ENCODE measurements at regions not wholly inside any gene's neighbourhood (a gene's known extent, or its start where the extent isn't known, plus 50 kb on each side); places are given as distances from the start of the nearest gene placed in this dataset.

DNA sequence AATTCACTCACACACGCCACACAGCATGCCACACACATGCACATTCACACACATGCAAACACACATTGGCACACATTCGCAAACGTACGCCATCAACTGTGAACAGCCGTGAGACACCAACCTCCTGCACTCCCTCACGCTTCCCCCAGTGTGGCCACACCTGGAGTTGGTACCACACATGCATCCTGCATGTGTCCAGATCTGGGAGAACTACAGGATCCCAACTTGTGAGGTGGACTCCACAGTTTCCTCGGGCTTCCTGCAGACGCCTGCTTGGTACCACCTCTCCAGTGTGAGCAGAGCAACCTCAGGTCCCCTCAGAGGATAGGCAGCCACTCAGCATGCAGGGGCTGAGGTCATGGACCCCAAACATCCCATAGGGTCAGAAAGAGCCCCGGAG, 239.0 kb downstream of the EIPR1 start:
- no peak for DNase-seq (ENCODE audit: low read depth)

DNA sequence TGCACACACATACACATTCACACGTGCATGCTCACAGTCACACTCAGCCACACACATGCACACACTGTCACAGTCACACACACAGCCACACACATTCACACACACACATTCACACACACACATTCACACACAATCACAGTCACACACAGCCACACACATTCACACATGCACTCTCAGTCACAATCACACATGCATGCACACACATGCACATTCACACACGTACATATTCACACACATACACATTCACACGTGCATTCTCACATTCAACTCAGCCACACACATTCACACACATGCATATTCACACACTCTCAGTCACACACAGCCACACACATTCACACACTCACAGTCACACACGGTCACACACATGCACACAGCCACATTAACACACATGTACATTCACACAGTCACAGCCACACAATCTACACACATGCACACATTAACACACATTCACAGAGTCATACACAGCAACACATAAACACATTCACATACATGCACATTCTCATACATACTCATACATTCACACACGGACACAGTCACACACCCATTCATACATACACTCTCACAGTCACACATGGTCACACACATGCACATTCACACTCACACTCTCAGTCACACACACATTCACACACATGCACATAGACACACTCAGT, 239.8 kb downstream of the EIPR1 start:
- no peak for DNase-seq (ENCODE audit: low read depth)

DNA sequence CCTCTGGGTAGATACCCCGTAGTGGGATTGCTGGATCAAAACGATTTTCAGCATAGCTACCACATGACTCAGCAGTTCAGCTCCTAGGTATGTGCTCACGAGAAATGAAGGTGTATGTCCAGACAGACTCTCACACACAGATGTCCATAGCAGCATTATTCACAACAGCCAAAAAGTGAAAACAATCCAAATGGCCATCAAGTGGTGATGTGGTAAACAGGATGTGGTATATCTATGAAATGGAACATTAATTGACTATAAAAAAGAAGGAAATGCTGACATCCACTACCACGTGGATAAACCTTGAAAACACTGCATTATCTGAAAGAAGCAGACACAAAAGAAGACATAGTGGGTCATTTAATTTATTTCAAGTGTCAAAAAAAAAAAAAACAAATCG, 241.9 kb downstream of the EIPR1 start:
- no peak for DNase-seq (ENCODE audit: low read depth)

DNA sequence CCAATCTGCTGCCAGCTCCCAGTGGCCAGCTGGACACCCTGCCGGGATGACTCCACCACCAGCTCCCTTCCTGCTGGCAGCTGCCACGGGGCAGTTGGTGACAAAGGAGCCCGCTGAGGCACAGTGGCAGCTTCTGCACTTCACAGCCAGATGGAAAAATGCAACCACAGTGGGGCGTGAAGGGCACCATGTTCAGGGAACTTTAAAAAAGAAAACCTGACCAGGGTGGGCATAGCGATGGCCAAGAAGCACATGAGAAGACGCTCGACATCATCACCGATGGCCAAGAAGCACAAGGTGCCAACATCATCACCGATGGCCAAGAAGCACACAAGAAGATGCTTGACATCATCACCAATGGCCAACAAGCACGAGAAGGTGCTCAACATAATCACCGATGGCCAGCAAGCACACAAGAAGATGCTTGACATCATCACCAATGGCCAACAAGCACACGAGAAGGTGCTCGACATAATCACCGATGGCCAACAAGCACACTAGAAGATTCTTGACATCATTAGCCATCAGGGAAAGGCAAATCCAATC, 243.5 kb downstream of the EIPR1 start:
- no peak for DNase-seq (ENCODE audit: low read depth)

DNA sequence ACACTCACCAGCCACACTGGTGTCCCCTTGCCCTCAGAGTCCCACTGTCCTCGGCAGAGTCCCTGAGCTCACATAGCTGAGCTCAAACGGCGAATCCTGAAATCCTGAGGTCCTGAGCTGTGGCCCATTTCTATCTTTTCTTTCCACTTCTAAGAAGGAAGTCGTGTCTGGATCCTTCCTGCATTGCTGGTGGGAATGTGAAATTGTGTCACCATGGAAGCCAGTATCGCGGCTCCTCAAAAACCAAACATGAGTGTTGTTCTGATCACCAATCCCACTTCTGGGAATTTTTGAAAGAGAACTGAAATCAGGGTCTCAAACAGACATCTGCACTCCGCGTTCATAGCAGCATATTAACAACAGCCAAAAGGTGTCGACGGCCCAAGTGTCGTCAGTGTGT, 244.7 kb downstream of the EIPR1 start:
- no peak for DNase-seq (ENCODE audit: low read depth)

DNA sequence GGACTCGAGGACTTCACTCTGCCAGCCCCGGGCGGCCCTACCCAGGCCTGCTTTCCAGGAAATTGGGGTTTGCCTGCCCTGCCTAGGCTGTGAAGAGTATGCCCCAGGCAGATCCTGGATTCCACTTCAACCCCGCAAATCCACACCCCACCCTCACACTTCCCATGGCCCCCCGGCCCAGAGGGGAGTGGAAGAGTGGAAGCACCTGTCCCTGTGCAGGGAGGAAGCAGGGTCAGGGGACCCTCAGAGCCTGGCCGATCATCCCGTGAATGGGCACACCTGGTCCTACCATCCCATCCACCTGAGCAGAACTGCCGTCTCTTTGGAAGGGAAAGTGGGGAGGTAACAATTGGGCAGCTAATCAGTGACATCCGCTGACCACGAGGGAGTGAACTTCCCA, 245.2 kb downstream of the EIPR1 start:
- DNase-seq (ENCODE audit: low read depth): no peak

DNA sequence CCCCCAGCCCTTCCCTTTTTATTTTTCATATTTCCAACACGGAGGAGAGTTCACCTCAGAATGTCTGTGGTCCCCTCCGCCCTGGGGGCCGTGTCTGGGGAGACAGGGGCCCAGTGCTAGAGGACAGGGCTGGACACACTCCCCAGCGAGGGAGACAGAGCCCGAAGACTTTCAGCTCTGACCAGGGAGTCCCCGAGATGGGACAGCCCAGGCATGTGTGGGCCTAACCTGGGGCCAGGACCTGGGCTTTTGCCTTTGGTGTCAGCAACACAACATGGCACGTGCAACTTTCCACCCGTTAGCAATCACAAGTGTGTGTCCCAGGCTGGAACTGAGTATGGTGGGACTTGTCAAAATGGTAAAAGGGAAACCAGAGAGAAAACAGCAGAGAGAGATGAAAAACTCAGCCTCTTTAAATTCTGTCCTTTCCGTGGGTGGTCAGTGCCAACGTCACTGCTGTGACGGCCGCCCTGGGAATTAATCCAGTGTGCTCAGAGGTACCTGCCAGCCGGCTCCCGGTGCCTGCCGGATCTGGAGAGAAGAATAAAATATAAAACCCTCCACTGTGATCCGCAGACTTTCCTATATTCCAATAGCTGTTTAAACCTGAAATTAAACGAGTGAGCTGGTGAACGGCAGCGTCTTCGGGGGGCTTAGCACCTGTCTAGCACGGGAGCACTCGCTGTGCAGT, 245.8 kb downstream of the EIPR1 start:
- no peak for DNase-seq (ENCODE audit: low read depth)

DNA sequence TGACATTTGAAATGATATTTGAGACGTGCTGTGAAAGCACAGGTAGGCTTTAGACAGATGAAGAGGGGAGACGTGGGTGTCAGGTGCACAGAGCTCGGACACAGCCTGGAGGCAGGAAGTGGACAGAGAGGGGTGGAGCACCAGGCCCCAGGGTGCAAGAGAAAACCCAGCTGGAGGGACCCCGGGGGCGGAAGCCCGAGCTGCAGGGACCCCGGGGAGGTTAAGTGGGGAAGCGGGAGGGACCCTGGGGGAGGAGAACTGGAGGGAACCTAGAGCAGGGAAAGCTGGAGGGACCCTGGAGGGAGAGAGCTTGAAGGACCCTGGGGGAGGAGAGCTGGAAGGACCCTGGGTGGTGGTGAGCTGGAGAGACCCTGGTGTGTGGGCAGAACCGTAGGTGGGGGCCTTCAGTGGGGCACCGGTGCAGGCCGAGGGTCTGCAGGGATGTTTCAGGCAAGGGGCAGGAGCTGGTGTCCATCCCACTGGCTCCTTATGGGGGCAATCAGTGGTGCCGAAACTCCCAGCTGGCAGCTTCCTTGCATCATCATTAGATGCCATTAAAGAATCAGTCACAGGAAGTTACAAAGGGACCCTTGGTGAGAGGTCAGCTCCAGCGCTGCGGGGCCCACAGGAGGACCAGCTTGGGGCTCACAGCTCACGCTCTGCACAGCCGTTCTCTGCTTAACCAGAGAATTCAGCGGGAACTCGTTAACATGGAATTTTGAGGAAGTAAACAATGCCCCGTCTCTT, 246.6 kb downstream of the EIPR1 start:
- no peak for DNase-seq (ENCODE audit: low read depth)

DNA sequence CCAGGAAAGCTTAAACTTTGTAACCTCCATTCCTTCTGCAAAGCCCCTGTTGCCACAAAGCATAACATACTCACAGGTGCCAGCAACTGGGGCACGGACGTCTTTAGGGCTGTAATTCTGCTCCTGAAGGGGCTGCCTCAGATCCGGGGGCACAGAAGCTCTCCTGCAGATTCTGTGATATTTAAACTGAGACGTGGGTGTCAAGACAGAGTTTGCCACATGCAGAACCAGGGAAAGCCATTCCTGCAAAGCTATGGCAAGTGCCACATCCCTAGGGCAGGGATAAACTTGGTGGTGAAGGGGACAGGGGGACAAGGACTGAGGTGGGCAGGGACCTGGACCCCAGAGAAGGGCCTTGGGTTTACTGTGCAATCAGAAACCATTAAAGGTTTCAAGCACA, 247.2 kb downstream of the EIPR1 start:
- no peak for DNase-seq (ENCODE audit: low read depth)

DNA sequence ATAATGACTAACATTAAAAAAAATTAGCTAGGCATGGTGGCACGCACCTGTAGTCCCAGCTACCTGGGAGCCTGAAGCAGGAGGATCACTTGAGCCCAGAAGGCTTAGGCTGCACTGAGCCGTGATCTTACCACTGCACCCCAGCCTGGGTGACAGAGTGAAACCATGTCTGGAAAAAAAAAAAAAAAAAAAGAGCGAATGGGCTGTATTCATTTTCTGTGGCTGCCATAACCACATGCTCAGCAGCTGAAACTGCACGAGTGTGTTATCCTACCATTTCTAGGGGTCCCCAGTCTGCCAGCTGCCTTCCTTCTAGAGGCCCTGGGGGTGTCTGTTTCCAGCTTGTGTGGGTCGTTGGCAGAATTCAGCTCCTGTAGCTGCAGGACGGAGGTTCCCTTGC, 247.8 kb downstream of the EIPR1 start:
- DNase-seq (ENCODE audit: low read depth): no peak

DNA sequence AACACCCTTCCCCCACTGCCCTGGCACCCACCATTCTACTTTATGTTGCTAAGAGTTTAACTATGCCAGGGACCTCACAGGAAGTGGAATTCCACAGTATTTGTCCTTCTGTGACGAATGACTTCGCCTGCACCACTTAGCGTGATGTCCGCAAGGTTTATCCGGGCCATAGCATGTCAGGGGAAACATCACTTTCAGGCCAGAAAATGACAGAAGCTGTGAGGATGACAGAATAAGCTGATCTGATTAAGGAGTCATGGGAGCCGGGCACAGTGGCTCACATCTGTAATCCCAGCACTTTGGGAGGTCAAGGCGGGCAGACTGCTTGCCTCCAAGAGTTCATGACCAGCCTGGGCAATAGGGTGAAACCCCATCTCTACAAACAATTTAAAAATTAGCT, 248.8 kb downstream of the EIPR1 start:
- no peak for DNase-seq (ENCODE audit: low read depth)

DNA sequence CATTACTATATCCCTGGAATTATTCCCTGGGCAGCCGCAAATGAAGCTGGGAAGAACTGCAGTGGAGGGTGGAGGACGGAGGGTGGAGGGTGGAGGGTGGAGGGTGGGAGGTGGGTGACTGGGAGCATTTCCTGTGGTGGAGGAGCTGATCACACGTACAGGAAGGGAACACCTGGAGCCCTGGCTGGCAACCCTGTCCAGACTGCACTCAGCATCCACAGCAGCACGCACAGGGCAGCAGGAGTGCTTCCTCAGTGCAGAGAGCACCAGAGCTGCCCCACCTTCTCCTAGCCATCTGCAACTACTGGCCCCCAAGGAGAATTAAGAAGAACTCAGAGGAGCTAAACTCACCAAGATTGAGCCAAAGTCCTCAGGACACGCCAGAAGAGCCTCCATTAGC, 249.9 kb downstream of the EIPR1 start:
- DNase-seq (ENCODE audit: low read depth): no peak

DNA sequence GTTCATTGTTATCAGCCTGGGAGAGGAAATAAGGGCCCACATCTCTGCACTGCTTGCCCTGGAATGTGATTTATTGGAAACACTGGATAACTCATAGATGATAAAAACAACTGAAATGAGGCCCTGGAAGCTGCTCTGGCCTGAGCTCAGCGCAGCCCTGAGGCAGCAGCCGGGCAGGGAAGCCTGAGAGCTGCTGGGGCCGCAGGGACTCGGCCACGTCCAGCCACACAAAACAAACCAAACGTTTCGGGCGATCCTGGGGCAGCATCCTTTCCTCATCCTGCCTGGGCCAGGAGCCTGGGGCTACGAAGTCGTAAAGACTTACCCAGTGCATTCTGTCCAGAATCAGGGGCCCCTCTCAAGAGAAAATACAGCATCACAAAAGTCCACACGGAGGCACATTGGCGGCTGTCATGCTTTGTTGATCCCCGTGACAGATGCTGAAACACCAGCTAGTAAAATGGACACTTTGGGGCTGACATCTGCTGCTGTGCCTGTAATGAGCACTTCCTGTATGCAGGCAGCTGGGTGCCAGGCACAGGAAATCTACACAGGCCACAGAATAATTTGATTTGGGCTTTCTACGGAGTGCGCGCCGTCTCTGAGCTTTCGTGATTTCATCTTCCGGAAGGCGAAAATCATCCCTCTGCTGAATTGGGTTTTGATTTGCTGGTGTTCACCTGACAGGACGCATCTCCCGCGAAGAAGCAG, 250.6 kb downstream of the EIPR1 start:
- DNase-seq (ENCODE audit: low read depth): no peak

DNA sequence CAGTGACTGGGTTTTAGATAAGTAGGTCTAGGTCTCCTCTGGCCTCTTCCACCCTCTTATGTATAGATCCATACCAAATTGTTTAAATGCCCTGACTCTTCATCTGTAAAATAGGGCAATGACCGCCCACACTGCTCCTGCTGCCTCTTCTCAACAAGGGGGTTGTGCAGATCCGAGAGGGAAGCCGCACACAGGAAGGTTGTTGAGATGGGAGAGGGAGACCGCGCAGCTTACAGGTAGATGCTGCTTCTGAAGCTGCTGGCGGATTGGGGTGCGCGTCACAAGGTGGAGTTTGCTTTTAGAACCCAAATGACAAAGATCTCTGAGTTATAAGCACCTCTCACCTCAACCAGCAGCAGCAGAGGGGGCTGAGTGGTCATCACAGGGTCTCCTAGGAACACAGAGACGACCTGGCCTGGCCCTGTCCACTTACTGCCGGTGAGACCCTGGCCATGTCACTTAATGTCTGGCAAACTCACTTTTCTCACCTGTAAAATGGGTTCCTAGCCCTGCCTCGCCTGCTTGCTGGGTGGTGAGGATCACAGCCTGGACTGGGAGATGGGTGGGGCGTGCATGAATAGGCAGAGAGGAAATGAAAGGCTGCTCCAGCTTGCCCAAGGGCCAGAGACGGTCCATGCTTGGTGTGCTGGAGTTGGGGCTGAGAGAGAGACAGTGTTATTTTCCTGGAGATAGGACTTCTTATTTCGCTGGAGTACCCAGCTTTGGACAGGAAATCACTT, 251.3 kb downstream of the EIPR1 start:
- no peak for DNase-seq (ENCODE audit: low read depth)

DNA sequence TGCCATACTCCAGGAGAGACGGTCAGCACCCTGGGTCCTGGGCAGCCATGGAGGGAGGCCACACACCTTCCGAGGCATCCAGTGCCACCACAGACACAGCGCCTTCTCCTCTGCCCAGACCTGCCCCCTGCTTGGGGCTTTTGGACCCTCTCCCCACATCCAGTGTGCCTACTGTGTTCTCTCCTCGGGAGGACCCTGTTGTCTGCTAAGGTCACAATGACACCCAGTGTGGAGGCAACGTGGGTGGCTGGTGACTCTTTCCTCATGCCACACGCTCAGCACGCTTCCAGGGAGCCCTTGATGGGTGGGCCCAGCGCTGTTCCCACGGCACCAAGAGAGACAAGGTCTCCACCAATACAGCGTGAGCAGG, 251.9 kb downstream of the EIPR1 start:
- DNase-seq (ENCODE audit: low read depth): no peak

DNA sequence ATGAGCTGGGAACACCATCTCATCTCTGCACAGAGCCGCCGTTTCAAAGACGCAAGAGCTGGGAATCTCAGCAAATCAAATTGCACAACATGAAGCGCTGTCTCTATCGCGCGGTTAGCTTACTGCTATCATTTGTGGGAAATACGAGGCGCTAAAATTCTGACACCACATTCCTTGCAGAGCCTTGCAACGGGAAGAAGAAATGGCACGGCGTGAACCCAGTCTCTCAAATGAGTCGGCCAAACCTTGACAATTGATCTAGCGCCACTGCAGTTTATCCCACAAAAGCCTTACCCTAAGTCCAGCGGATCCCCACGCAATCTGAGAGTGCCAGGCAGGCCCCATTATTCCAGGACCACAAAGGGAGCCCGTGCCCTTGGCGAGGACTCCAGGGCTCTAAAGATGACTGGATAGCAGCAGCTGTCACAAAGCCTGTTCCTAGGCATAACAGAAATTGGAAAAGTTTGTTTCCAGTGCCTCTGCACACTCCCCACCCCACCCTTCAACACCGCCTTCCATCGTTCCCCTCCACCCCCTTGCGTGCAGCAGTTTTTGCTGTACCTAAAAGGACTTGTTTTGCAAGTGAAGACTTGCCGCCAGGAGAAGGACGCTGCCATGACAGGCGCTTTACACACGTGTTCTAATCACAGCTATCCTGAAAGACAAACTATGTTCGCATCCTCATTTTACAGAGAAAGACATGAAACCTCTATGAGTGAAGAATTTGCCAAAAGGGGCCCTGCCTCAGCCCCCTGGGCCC, 252.4 kb downstream of the EIPR1 start:
- no peak for DNase-seq (ENCODE audit: low read depth)

DNA sequence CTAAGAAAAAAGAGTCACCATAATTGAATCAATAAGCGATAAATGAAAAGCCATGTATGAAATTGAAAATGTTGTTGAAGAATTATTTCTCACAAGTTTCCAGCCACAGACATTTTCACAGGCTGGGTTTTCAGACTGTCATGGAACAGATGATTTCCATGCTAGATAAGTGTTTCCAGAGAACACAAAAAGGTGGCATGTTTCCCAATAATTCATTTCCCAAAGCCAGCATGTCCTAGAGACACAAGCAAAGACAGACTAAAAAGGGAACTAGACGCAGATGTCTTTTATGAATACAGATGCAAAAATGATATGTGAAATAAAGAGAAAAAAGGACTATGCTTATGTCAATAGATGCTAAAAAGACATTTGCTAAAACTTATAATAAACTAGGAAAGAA, 255.1 kb downstream of the EIPR1 start:
- DNase-seq (ENCODE audit: low read depth): no peak

DNA sequence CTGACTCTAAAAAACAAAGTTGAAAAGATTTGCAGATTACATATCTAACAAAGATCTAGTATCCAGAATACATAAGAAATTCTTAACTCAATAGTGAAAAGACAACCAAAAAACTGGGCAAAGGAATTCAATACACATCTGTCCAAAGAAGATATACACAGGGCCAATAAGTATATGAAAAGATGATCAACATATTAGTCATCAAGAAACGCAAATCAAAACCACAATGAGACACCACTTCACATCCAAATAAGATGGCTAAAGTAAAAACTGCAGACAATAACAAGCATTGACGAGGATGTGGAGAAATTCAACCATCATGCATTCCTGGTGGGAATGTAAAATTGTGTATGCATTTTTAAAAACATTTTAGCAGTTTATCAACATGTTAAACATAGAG, 256.0 kb downstream of the EIPR1 start:
- no peak for DNase-seq (ENCODE audit: low read depth)

DNA sequence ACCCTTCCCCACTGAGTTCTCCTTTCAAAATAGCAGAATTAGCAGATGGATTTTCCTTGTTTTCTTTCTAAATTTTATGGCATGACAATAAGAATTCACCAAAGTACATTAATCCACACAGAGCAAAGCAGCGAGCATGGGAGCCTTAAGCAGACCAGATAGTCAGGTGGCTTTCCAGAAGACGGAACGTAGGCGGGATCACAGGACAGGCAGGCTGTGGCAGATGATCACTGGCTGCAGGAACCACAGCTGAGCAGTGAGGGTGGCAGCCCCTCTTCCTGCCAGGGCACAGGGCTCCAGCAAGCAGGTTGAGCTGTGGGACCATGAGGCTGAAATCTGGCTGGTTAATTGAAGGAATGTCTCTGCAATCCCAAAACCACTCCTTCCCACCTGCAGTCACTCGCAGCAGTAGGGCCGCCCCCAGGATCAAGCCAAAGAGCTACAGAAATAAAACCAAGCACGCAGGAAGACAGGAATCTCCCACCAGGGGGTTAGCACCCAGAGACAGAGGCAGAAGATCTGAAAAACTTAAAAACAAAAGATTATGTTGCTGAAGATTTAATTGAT, 259.9 kb downstream of the EIPR1 start:
- DNase-seq (ENCODE audit: low read depth): no peak

DNA sequence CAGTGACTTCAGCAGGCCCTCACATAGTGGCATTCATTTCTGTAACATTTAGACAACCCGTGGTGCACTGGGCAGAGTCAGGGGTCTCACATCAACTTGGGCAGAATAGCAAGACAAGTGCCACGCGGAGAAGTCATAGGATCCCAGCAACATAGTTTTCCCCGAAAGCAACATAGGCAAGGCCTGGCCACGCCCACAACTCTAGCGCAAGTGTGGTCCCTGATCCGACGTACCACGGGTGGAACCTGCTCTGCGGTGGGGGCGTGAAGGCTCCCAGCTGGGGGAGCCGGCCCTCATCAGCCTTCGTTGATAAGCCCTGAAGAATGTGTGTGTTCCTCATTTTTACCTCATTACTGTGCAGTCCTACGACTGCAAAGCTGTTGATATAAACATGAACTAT, 261.2 kb downstream of the EIPR1 start:
- no peak for DNase-seq (ENCODE audit: low read depth)
